PC-9 (cell line): ENCODE measurements at regions not wholly inside any gene's neighbourhood (a gene's known extent, or its start where the extent isn't known, plus 50 kb on each side); places are given as distances from the start of the nearest gene placed in this dataset.

Source experiments
- BruUV-seq: library from RNA; stranded (reverse); fragments of 400-500 nt; replicated peaks from 2 replicates; lab custom pipeline; 2021; lab: Mats Ljungman, UMichigan
- CTCF ChIA-PET: fragments of 300-600 bp; sonication (Branson Sonifier 250); formaldehyde crosslinking; loops from one replicate; lab custom pipeline; 2022; ENCODE audit warnings: antibody characterized with exemption; lab: Charles Lee
- POLR2A ChIA-PET: fragments of 300-600 bp; sonication (Branson Sonifier 250); formaldehyde crosslinking; loops from one replicate; lab custom pipeline; 2022; ENCODE audit warnings: antibody characterized with exemption; ENCODE audit not compliant: unreplicated experiment; lab: Charles Lee
- DNase-seq, 2 experiments: peaks; one replicate each; pipeline versions ENCODE4 v3.0.0 to v3.0.0-alpha.2; 2015 to 2022; ENCODE audit warnings: mixed read lengths in 1 of 2
- H2AFZ ChIP-seq: fragments of 200-600 bp; sonication (generic); 2 replicates; pipeline ENCODE4 v1.8.1; 2017; ENCODE audit warnings: antibody characterized with exemption
- H3F3A ChIP-seq: fragments of 200-600 bp; sonication (generic); 2 replicates; pipeline ENCODE4 v1.8.1; 2017; ENCODE audit warnings: antibody characterized with exemption, mild to moderate bottlenecking, low read depth; ENCODE audit not compliant: insufficient read depth
- H3K27ac ChIP-seq: fragments of 200-600 bp; sonication (generic); 2 replicates; pipeline ENCODE4 v1.6.1; 2016; ENCODE audit warnings: mixed run types
- H3K27me3 ChIP-seq: fragments of 200-600 bp; sonication (generic); 2 replicates; pipeline ENCODE4 v1.6.1; 2016; ENCODE audit warnings: low read depth, mixed run types; ENCODE audit not compliant: insufficient read depth
- H3K36me3 ChIP-seq: fragments of 200-600 bp; sonication (generic); 2 replicates; pipeline ENCODE4 v1.6.1; 2016; ENCODE audit warnings: low read depth, mixed run types
- H3K4me1 ChIP-seq: fragments of 200-600 bp; sonication (generic); replicated peaks from 2 replicates; pipeline ENCODE4 v1.6.1; 2016; ENCODE audit warnings: mixed run types; ENCODE audit not compliant: insufficient read depth
- H3K4me2 ChIP-seq: fragments of 200-600 bp; sonication (generic); 2 replicates; pipeline ENCODE4 v1.6.1; 2017; ENCODE audit warnings: mixed run types
- H3K4me3 ChIP-seq: fragments of 200-600 bp; sonication (generic); 2 replicates; pipeline ENCODE4 v1.6.1; 2016; ENCODE audit warnings: mixed run types
- H3K79me2 ChIP-seq: fragments of 200-600 bp; sonication (generic); 2 replicates; pipeline ENCODE4 v1.6.1; 2017; ENCODE audit warnings: low read depth, mixed run types
- H3K9me2 ChIP-seq: fragments of 200-600 bp; sonication (generic); 2 replicates; pipeline ENCODE4 v1.8.1; 2017; ENCODE audit warnings: mild to moderate bottlenecking; ENCODE audit not compliant: insufficient read depth
- H3K9me3 ChIP-seq: fragments of 200-600 bp; sonication (generic); 2 replicates; pipeline ENCODE4 v1.8.1; 2016; ENCODE audit warnings: low read depth; ENCODE audit not compliant: insufficient read depth
- H4K20me1 ChIP-seq: fragments of 200-600 bp; sonication (generic); 2 replicates; pipeline ENCODE4 v1.8.1; 2017; ENCODE audit not compliant: insufficient read depth
- CTCF ChIP-seq: fragments of 200-600 bp; sonication (generic); conservative IDR thresholded peaks from 2 replicates; pipeline ENCODE4 v1.6.1; 2017; ENCODE audit warnings: mixed run types, antibody characterized with exemption, mild to moderate bottlenecking, moderate library complexity
- EZH2 ChIP-seq: fragments of 200-600 bp; sonication (generic); IDR thresholded peaks from 2 replicates; pipeline ENCODE4 v1.8.0; 2017; ENCODE audit warnings: antibody characterized with exemption, low read depth
- intact Hi-C: fragments of 100-400 bp; cut with micrococcal nuclease; formaldehyde crosslinking; loops from one replicate; pipeline ENCODE4 v1.10.0; 2022; ENCODE audit not compliant: unreplicated experiment

GRCh38 chr13:106099765-106100164, 435.7 kb downstream of the EFNB2 start:
- H3K4me3 ChIP-seq, result no peak overlapping the region
- no peaks in the 10 kb centered on the region for H3K27me3 ChIP-seq
- TSS peak; percentile 45 for BruUV-seq
- H3K36me3 ChIP-seq, result no peaks in the 10 kb centered on the region
- no peaks in the 10 kb centered on the region for H3K9me2 ChIP-seq
- H2AFZ ChIP-seq, result no peak overlapping the region
- ChIA-PET CTCF (no interaction called here), POLR2A (no interaction called here)
- H3K4me2 ChIP-seq, result peak overlapping the region; percentile 37
- TF ChIP-seq CTCF, result no peak
- no peak for TF ChIP-seq EZH2
- H3K4me1 ChIP-seq, result peaks cover 67% of the 10 kb centered on the region
- peaks cover 40% of the 10 kb centered on the region for H3F3A ChIP-seq
- no peaks in the 10 kb centered on the region for H4K20me1 ChIP-seq
- peak overlapping the region; percentile 58 for H3K27ac ChIP-seq
- peaks cover 8% of the 10 kb centered on the region; the same call in 1 of the 2 replicates for H3K9me3 ChIP-seq
- intact Hi-C loops, result loop anchor here (1.0 to 5.0 kb wide), 12 partner anchors 52 to 957 kb away; no protein-coding TSS in a partner anchor
- H3K79me2 ChIP-seq, result no peaks in the 10 kb centered on the region
- no peak for DNase-seq

GRCh38 chr13:106098778-106099177, 436.7 kb downstream of the EFNB2 start:
- Histone ChIP-seq H3K27me3 (no peaks in the 10 kb centered on the region), H3K9me3 (peaks cover 8% of the 10 kb centered on the region; the same call in 1 of the 2 replicates), H3K79me2 (no peaks in the 10 kb centered on the region), H3K36me3 (no peaks in the 10 kb centered on the region), H3K4me1 (peaks cover 57% of the 10 kb centered on the region), H3K4me2 (no peak overlapping the region), H4K20me1 (no peaks in the 10 kb centered on the region), H3K9me2 (no peaks in the 10 kb centered on the region), H3K27ac (no peak overlapping the region), H2AFZ (no peak overlapping the region), H3K4me3 (no peak overlapping the region), H3F3A (peaks cover 30% of the 10 kb centered on the region)
- no peak for DNase-seq
- no peak for TF ChIP-seq EZH2
- TF ChIP-seq CTCF, result no peak
- BruUV-seq, result no TSS peak
- ChIA-PET CTCF (no interaction called here), POLR2A (no interaction called here)
- intact Hi-C loops, result loop anchor here (5.0 kb wide), 1 partner anchor 956 kb away; no protein-coding TSS in a partner anchor

GRCh38 chr13:106096661-106097092, 438.8 kb downstream of the EFNB2 start:
- H2AFZ ChIP-seq, result 0 out of 2 replicates have a peak overlapping the region, but pooled peaks have one; percentile 18
- ChIA-PET CTCF (no interaction called here), POLR2A (interaction anchor here (0.6 kb wide), 1 partner anchor 818 kb away, joined by 5 read pairs; no protein-coding TSS in a partner anchor)
- peaks cover 20% of the 10 kb centered on the region for H3F3A ChIP-seq
- H3K36me3 ChIP-seq, result no peaks in the 10 kb centered on the region
- H3K4me3 ChIP-seq, result peak overlapping the region; percentile 0; the same call in 1 of the 2 replicates
- BruUV-seq, result no TSS peak
- no peaks in the 10 kb centered on the region for H3K9me2 ChIP-seq
- H4K20me1 ChIP-seq, result no peaks in the 10 kb centered on the region
- intact Hi-C loops, result loop anchor here (5.0 kb wide), 1 partner anchor 954 kb away; no protein-coding TSS in a partner anchor
- peak overlapping the region; percentile 80 for H3K27ac ChIP-seq
- peak overlapping the region; percentile 53 for H3K4me2 ChIP-seq
- no peaks in the 10 kb centered on the region for H3K27me3 ChIP-seq
- no peak for TF ChIP-seq CTCF
- no peak for TF ChIP-seq EZH2
- peaks cover 8% of the 10 kb centered on the region; the same call in 1 of the 2 replicates for H3K9me3 ChIP-seq
- peaks cover 44% of the 10 kb centered on the region for H3K4me1 ChIP-seq
- peak; percentile 9 to 97 for DNase-seq
- no peaks in the 10 kb centered on the region for H3K79me2 ChIP-seq
